ENCODE measurements at regions not wholly inside any gene's neighbourhood (a gene's known extent, or its start where the extent isn't known, plus 50 kb on each side); places are given as distances from the start of the nearest gene placed in this dataset.

DNA sequence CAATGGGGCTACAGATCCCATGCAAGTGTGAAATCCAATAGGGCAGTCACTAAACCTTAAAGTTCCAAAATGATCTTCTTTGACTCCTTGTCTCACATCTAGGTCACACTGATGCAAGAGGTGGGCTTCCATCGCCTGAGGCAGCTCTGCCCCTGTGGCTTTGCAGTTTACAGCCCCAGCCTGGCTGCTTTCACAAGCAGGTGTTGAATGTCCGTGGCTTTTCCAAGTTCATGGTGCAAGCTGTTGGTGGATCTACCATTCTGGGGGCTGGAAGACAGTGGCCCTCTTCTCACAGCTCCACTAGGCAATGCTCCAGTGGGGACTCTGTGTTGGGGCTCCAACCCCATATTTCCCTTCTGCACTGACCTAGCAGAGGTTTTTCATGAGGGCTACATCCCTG is 68.5 kb upstream of the PRR20G start:
- CTCF ChIA-PET, result no interaction called here

More for the DNA sequence above, 68.5 kb upstream of the PRR20G start:
- no peak overlapping the region for H2BK5ac ChIP-seq (ENCODE audit: low read depth, low read length, poor library complexity, severe bottlenecking)
- no peak overlapping the region for H3K4ac ChIP-seq (ENCODE audit: low read depth, low read length)
- TF ChIP-seq BHLHE40 (IDR thresholded peaks at IDR 0.05; ENCODE audit: low read depth, low read length) (no peak), MXI1 (IDR thresholded peaks at IDR 0.05; ENCODE audit: borderline replicate concordance, low read depth, low read length) (no peak), FOS (IDR thresholded peaks at IDR 0.05; ENCODE audit: low read depth, low read length) (no peak), POLR2A (IDR thresholded peaks at IDR 0.05; ENCODE audit: low read depth, low read length) (no peak), RCOR1 (IDR thresholded peaks at IDR 0.05; ENCODE audit: insufficient replicate concordance, low read length) (no peak), SMC3 (IDR thresholded peaks at IDR 0.05; ENCODE audit: low read depth, low read length) (no peak), RFX5 (IDR thresholded peaks at IDR 0.05; ENCODE audit: low read depth, low read length) (no peak), MAZ (IDR thresholded peaks at IDR 0.05; ENCODE audit: borderline replicate concordance, low read depth, low read length) (no peak), CHD1 (IDR thresholded peaks at IDR 0.05; ENCODE audit: low read depth, low read length) (no peak)
- TF ChIP-seq, protein P1, sequence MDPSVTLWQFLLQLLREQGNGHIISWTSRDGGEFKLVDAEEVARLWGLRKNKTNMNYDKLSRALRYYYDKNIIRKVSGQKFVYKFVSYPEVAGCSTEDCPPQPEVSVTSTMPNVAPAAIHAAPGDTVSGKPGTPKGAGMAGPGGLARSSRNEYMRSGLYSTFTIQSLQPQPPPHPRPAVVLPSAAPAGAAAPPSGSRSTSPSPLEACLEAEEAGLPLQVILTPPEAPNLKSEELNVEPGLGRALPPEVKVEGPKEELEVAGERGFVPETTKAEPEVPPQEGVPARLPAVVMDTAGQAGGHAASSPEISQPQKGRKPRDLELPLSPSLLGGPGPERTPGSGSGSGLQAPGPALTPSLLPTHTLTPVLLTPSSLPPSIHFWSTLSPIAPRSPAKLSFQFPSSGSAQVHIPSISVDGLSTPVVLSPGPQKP (IDR thresholded peaks at IDR 0.05; ENCODE audit: borderline replicate concordance, low read depth, low read length), result no peak
- H3K14ac ChIP-seq (replicated peaks; ENCODE audit: low read depth, low read length), result no peak overlapping the region
- no peak overlapping the region for H3K27ac ChIP-seq (ENCODE audit: insufficient read depth, low read length)
- BruUV-seq (replicated peaks), result no TSS peak
- H3K9ac ChIP-seq (ENCODE audit: low read depth, low read length), result no peak overlapping the region
- no CpG with 5 or more reads among the region's 2 CpGs for WGBS, 2 experiments (ENCODE audit: extremely low coverage in 2 of 2, insufficient read length in 1 of 2)
- peaks cover 2% of the 10 kb centered on the region; the same call in 1 of the 2 replicates for H3K9me3 ChIP-seq (ENCODE audit: control insufficient read depth, insufficient read depth, low read length)
- no peaks in the 10 kb centered on the region for H4K20me1 ChIP-seq (ENCODE audit: insufficient read depth, low read length)
- H2BK20ac ChIP-seq (ENCODE audit: low read depth, low read length), result no peak overlapping the region
- no peak overlapping the region for H2AK9ac ChIP-seq (replicated peaks; ENCODE audit: low read depth, low read length, poor library complexity)
- H3K56ac ChIP-seq (ENCODE audit: extremely low read depth, insufficient read depth, low read length), result no peak overlapping the region
- no peak overlapping the region for H2AK5ac ChIP-seq (ENCODE audit: low read depth, low read length)
- H2BK120ac ChIP-seq (ENCODE audit: low read depth, low read length), result no peak overlapping the region
- H4K8ac ChIP-seq (ENCODE audit: low read depth in 2 of 2, low read length in 2 of 2), result no peak overlapping the region
- no peaks in the 10 kb centered on the region for H3K79me1 ChIP-seq (ENCODE audit: low read depth in 1 of 2, low read length in 2 of 2)
- H2BK15ac ChIP-seq (ENCODE audit: low read depth, low read length), result no peak overlapping the region
- in situ Hi-C loops (cut with MboI; ENCODE audit: low sequenced_read_pairs), result no loop called here
- H4K91ac ChIP-seq (ENCODE audit: insufficient read depth, low read depth, low read length), result no peak overlapping the region
- H3K18ac ChIP-seq (ENCODE audit: low read depth, low read length), result no peak overlapping the region
- dilution Hi-C loops (cut with HindIII; ENCODE audit: low sequenced_read_pairs, unreplicated experiment), result no loop called here
- DNase-seq, result no peak
- H2AFZ ChIP-seq (replicated peaks; ENCODE audit: low read length, poor library complexity), result no peak overlapping the region
- no peaks in the 10 kb centered on the region for H3K9me1 ChIP-seq (ENCODE audit: insufficient read depth, low read length)
- intact Hi-C loops (cut with micrococcal nuclease), result no loop called here
- no peaks in the 10 kb centered on the region for H3K36me3 ChIP-seq (ENCODE audit: control insufficient read depth, insufficient read depth, low read length)
- H3K4me3 ChIP-seq (ENCODE audit: insufficient read depth, low read depth, low read length), result no peak overlapping the region
- H3K4me2 ChIP-seq (ENCODE audit: low read depth, low read length), result no peak overlapping the region
- no peaks in the 10 kb centered on the region for H3K4me1 ChIP-seq (ENCODE audit: control insufficient read depth, insufficient read depth, low read length)
- no peak for ATAC-seq (ENCODE audit: low read depth)
- POLR2A ChIA-PET (ENCODE audit: unreplicated experiment), result no interaction called here
- H4K5ac ChIP-seq (ENCODE audit: low read depth, low read length), result no peak overlapping the region
- H3K27me3 ChIP-seq (ENCODE audit: control insufficient read depth, insufficient read depth, low read length), result peaks cover 2% of the 10 kb centered on the region; the same call in 1 of the 2 replicates
- no peak overlapping the region for H3K23ac ChIP-seq (ENCODE audit: low read depth, low read length)

Data from IMR-90 (cell line).